A673 (cell line): ENCODE measurements at regions not wholly inside any gene's neighbourhood (a gene's known extent, or its start where the extent isn't known, plus 50 kb on each side); places are given as distances from the start of the nearest gene placed in this dataset.

Source experiments
- BruUV-seq: library from RNA; stranded (reverse); fragments of 400-500 nt; replicated peaks from 2 replicates; lab custom pipeline; 2021; lab: Mats Ljungman, UMichigan
- CTCF ChIA-PET: fragments of 300-600 bp; sonication (Branson Sonifier 250); formaldehyde crosslinking; loops from one replicate; lab custom pipeline; 2022; ENCODE audit warnings: antibody characterized with exemption; lab: Charles Lee
- POLR2A ChIA-PET: fragments of 300-600 bp; sonication (Branson Sonifier 250); formaldehyde crosslinking; loops from one replicate; lab custom pipeline; 2022; ENCODE audit warnings: antibody characterized with exemption; ENCODE audit not compliant: low non-redundant PET; lab: Charles Lee
- DNase-seq: peaks from one replicate; pipeline ENCODE4 v3.0.0-alpha.2; 2015; ENCODE audit warnings: low spot score
- H3K27ac ChIP-seq: fragments of 200-600 bp; sonication (generic); 2 replicates; pipeline ENCODE4 v1.5.1; 2016; ENCODE audit warnings: mixed run types, low read depth, mild to moderate bottlenecking, mixed read lengths, antibody characterized with exemption, low read length; ENCODE audit not compliant: poor library complexity, severe bottlenecking
- H3K27me3 ChIP-seq: fragments of 200-600 bp; sonication (generic); replicated peaks from 2 replicates; pipeline ENCODE4 v1.6.1; 2017; ENCODE audit warnings: mixed run types, low read depth, mild to moderate bottlenecking, mixed read lengths, antibody characterized with exemption, low read length; ENCODE audit not compliant: insufficient read depth, poor library complexity
- H3K36me3 ChIP-seq: fragments of 200-600 bp; sonication (generic); 2 replicates; pipeline ENCODE4 v1.6.1; 2016; ENCODE audit warnings: mixed run types, mild to moderate bottlenecking, mixed read lengths, antibody characterized with exemption, low read length; ENCODE audit not compliant: insufficient read depth, poor library complexity, severe bottlenecking
- H3K4me1 ChIP-seq: fragments of 200-600 bp; sonication (generic); 2 replicates; pipeline ENCODE4 v1.6.1; 2017; ENCODE audit warnings: mixed run types, mild to moderate bottlenecking, mixed read lengths, antibody characterized with exemption, low read length; ENCODE audit not compliant: insufficient read depth, poor library complexity, severe bottlenecking
- H3K4me3 ChIP-seq: fragments of 200-600 bp; sonication (generic); 2 replicates; pipeline ENCODE4 v1.5.1; 2016; ENCODE audit warnings: low read depth, mixed run types, mild to moderate bottlenecking, mixed read lengths, low read length; ENCODE audit not compliant: poor library complexity, severe bottlenecking
- H3K9me3 ChIP-seq: fragments of 200-600 bp; sonication (generic); 2 replicates; pipeline ENCODE4 v1.6.1; 2016; ENCODE audit warnings: mixed run types, low read depth, mild to moderate bottlenecking, mixed read lengths, antibody characterized with exemption, low read length; ENCODE audit not compliant: poor library complexity, severe bottlenecking
- CTCF ChIP-seq: fragments of 300-800, 200-600 bp; sonication (generic); conservative IDR thresholded peaks from 2 replicates; pipeline ENCODE4 v1.5.1; 2017; ENCODE audit warnings: low read depth, mild to moderate bottlenecking, antibody characterized with exemption, low read length, moderate library complexity, mixed read lengths
- EZH2 ChIP-seq: fragments of 200-600 bp; sonication (generic); IDR thresholded peaks from 2 replicates; pipeline ENCODE4 v1.6.1; 2017; ENCODE audit warnings: borderline replicate concordance, low read depth, mild to moderate bottlenecking, mixed read lengths, antibody characterized with exemption, low read length; ENCODE audit not compliant: poor library complexity, severe bottlenecking
- intact Hi-C: fragments of 100-400 bp; cut with micrococcal nuclease; formaldehyde crosslinking; loops from one replicate; pipeline ENCODE4 v1.10.0; 2022; ENCODE audit not compliant: unreplicated experiment

GRCh38 chr4:28426251-28426650 is 1565.6 kb downstream of the STIM2 start:
- ChIA-PET POLR2A (no interaction called here), CTCF (no interaction called here)
- no peak for DNase-seq
- Histone ChIP-seq H3K9me3 (peaks cover 5% of the 10 kb centered on the region), H3K4me3 (no peak overlapping the region), H3K36me3 (no peaks in the 10 kb centered on the region), H3K4me1 (no peaks in the 10 kb centered on the region), H3K27ac (no peak overlapping the region), H3K27me3 (no peaks in the 10 kb centered on the region)
- TF ChIP-seq CTCF (no peak), EZH2 (no peak)
- intact Hi-C loops = no loop called here
- BruUV-seq = no TSS peak

GRCh38 chr4:28427306-28428085 is 1566.9 kb downstream of the STIM2 start:
- peaks cover 5% of the 10 kb centered on the region for H3K9me3 ChIP-seq
- intact Hi-C loops = no loop called here
- BruUV-seq = no TSS peak
- TF ChIP-seq EZH2 = no peak
- TF ChIP-seq CTCF = no peak
- no peaks in the 10 kb centered on the region for H3K27me3 ChIP-seq
- POLR2A ChIA-PET = no interaction called here
- CTCF ChIA-PET = no interaction called here
- DNase-seq = peak; percentile 63
- no peak overlapping the region for H3K4me3 ChIP-seq
- no peaks in the 10 kb centered on the region for H3K4me1 ChIP-seq
- no peak overlapping the region for H3K27ac ChIP-seq
- H3K36me3 ChIP-seq = no peaks in the 10 kb centered on the region

GRCh38 chr4:28432348-28433025 is 1571.8 kb downstream of the STIM2 start:
- Histone ChIP-seq H3K9me3 (no peaks in the 10 kb centered on the region), H3K27ac (no peak overlapping the region), H3K27me3 (no peaks in the 10 kb centered on the region), H3K4me3 (no peak overlapping the region), H3K36me3 (no peaks in the 10 kb centered on the region), H3K4me1 (no peaks in the 10 kb centered on the region)
- no TSS peak for BruUV-seq
- TF ChIP-seq EZH2 (no peak), CTCF (no peak)
- DNase-seq = no peak
- intact Hi-C loops = no loop called here
- CTCF ChIA-PET = no interaction called here
- POLR2A ChIA-PET = no interaction called here
